ENCODE measurements at regions not wholly inside any gene's neighbourhood (a gene's known extent, or its start where the extent isn't known, plus 50 kb on each side); places are given as distances from the start of the nearest gene placed in this dataset.

DNA sequence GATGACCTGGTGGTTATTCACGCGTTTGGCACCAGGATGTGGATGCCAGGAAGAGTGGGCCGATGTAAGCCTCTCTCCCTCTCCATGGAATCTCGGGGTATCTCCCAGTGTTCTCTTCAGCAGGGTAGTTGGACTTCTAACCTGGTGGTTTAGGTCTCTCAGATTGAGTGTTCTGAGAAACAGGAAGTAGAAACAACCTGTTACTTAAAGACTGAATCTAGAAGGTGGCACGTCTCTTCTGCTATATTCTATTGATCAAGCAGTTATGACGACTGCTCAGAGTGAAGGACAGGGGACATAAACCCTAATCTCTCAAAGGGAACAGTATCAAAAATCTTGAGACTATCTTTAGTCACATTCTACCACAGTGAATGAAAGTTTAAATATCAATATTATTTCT lies 918.7 kb upstream of the PIK3C3 start:
- Histone ChIP-seq H3K36me3 (ENCODE audit: control insufficient read depth, insufficient read depth, low read length) (no peaks in the 10 kb centered on the region), H3K4me3 (ENCODE audit: low read depth, low read length) (no peak overlapping the region), H3K27me3 (ENCODE audit: control insufficient read depth, insufficient read depth, low read length) (no peaks in the 10 kb centered on the region)
- DNase-seq (ENCODE audit: low read depth), result no peak
- FAIRE-seq, result no peak
- TF ChIP-seq, protein P1, sequence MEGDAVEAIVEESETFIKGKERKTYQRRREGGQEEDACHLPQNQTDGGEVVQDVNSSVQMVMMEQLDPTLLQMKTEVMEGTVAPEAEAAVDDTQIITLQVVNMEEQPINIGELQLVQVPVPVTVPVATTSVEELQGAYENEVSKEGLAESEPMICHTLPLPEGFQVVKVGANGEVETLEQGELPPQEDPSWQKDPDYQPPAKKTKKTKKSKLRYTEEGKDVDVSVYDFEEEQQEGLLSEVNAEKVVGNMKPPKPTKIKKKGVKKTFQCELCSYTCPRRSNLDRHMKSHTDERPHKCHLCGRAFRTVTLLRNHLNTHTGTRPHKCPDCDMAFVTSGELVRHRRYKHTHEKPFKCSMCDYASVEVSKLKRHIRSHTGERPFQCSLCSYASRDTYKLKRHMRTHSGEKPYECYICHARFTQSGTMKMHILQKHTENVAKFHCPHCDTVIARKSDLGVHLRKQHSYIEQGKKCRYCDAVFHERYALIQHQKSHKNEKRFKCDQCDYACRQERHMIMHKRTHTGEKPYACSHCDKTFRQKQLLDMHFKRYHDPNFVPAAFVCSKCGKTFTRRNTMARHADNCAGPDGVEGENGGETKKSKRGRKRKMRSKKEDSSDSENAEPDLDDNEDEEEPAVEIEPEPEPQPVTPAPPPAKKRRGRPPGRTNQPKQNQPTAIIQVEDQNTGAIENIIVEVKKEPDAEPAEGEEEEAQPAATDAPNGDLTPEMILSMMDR (IDR thresholded peaks at IDR 0.05; ENCODE audit: insufficient read depth, low read length, severe bottlenecking), result no peak

DNA sequence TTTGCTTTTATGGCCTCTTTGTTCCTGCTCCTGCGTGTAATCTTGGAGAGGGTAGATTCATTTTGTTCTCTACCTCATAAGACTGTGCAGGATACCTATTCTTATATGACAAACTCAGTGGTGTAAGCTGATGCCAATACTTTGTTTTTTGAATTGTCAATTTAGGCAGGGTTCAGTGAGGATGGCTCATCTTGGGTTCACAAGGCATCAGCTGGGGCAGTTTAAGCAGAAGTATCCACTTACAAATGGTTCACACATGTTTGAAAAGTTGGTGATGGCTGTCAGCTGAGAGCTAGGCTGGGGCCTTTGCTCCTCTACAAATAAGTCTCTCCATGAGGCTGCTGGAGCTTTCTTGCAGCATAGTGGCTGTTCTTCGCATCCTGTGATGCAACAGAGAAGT lies 920.6 kb upstream of the PIK3C3 start:
- FAIRE-seq (no peak), DNase-seq (ENCODE audit: low read depth) (no peak)
- Histone ChIP-seq H3K4me3 (ENCODE audit: low read depth, low read length) (no peak overlapping the region), H3K36me3 (ENCODE audit: control insufficient read depth, insufficient read depth, low read length) (no peaks in the 10 kb centered on the region), H3K27me3 (ENCODE audit: control insufficient read depth, insufficient read depth, low read length) (no peaks in the 10 kb centered on the region)
- TF ChIP-seq, protein P1 (IDR thresholded peaks at IDR 0.05; ENCODE audit: insufficient read depth, low read length, severe bottlenecking), result no peak

DNA sequence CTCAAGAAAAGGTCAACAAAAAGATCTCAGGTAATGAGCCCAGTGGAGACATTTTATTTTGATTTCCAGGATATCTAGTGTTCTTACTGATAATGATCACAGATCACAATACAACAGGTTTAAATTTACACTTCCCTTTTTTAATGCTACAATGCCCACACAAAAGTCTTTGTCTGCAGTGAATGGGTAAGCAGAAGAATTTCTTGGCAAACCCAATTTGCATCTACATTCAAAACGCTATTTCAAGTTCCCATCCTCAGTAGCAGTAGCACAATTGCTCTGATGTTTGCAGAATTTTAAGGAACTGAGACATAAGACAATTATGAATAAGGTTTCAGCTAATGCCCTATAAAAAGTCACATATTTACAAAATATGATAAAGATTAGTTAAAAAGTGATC lies 929.4 kb upstream of the PIK3C3 start:
- H3K27me3 ChIP-seq (ENCODE audit: control insufficient read depth, insufficient read depth, low read length), result no peaks in the 10 kb centered on the region
- TF ChIP-seq, protein P1 (IDR thresholded peaks at IDR 0.05; ENCODE audit: insufficient read depth, low read length, severe bottlenecking), result no peak
- FAIRE-seq, result no peak

DNA sequence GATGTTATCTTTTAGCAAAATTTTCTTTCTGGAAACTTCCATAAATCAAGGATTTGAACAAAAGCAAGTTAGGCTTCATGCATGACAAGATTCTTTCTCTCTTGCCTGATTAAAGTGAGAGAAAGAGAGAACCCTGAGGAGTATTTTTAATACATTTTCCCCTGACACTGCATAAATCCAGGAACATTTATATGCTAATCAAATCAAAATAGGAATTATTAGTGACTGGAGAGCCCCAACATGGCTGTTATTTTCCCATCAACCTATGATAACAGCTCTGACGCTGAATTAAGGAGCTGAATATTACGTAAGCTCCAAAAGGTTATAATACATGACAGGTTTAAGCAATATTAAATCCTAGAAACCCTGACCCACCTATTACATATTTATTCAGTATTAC lies 930.2 kb upstream of the PIK3C3 start:
- no peaks in the 10 kb centered on the region for H3K36me3 ChIP-seq (ENCODE audit: control insufficient read depth, insufficient read depth, low read length)
- no peak overlapping the region for H3K4me3 ChIP-seq (ENCODE audit: low read depth, low read length)
- no peaks in the 10 kb centered on the region for H3K27me3 ChIP-seq (ENCODE audit: control insufficient read depth, insufficient read depth, low read length)
- FAIRE-seq (no peak), DNase-seq (ENCODE audit: low read depth) (no peak)
- TF ChIP-seq, protein P1 (IDR thresholded peaks at IDR 0.05; ENCODE audit: insufficient read depth, low read length, severe bottlenecking), result no peak

More for the DNA sequence above, 929.4 kb upstream of the PIK3C3 start:
- no peak overlapping the region for H3K4me3 ChIP-seq (ENCODE audit: low read depth, low read length)
- H3K36me3 ChIP-seq (ENCODE audit: control insufficient read depth, insufficient read depth, low read length), result no peaks in the 10 kb centered on the region
- no peak for DNase-seq (ENCODE audit: low read depth)

DNA sequence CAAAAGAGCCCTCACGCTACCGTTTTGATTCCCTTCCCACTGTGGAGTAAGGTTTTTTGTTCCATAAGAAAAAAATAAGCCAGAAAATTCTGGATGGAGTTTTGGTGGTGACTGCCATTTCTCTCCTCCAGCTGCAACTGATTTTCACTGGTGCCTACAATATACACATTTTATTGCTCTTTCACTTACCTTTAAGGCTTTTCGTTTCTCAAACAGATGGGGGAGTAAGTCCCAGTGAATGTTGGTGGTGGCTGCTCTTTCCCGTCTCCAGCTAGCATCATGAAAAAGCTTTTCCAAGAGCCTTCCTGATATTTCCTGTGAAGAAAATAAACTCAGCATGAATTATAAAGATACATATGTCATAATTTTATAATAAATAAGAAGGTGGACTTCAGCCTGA lies 932.5 kb upstream of the PIK3C3 start:
- TF ChIP-seq, protein P1 (IDR thresholded peaks at IDR 0.05; ENCODE audit: insufficient read depth, low read length, severe bottlenecking), result no peak
- no peaks in the 10 kb centered on the region for H3K36me3 ChIP-seq (ENCODE audit: control insufficient read depth, insufficient read depth, low read length)
- FAIRE-seq (no peak), DNase-seq (ENCODE audit: low read depth) (no peak)
- H3K4me3 ChIP-seq (ENCODE audit: low read depth, low read length), result no peak overlapping the region
- H3K27me3 ChIP-seq (ENCODE audit: control insufficient read depth, insufficient read depth, low read length), result no peaks in the 10 kb centered on the region

DNA sequence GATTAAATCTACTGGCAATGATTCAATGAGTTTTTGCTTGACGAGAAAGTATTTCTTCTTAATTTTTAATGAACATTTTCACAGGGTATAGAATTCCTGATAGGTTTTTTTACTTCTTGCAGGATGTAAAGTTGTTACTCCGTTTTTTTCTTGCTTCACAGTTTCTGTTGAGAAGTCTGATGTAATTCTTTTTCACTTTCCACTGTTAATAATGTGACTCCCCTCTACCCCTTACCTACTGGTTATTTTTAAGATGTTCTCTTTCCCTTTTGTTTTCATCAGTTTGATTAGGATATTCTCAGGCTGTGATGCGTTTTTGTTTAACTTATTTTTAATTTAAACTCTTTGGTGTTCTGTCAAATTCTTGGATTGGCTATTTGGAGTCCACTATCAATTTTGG lies 933.9 kb upstream of the PIK3C3 start:
- Histone ChIP-seq H3K27me3 (ENCODE audit: control insufficient read depth, insufficient read depth, low read length) (no peaks in the 10 kb centered on the region), H3K36me3 (ENCODE audit: control insufficient read depth, insufficient read depth, low read length) (no peaks in the 10 kb centered on the region), H3K4me3 (ENCODE audit: low read depth, low read length) (no peak overlapping the region)
- DNase-seq (ENCODE audit: low read depth) (no peak), FAIRE-seq (no peak)
- TF ChIP-seq, protein P1 (IDR thresholded peaks at IDR 0.05; ENCODE audit: insufficient read depth, low read length, severe bottlenecking), result no peak

All from bronchial epithelial cell (primary cell).